ENCODE measurements at regions not wholly inside any gene's neighbourhood (a gene's known extent, or its start where the extent isn't known, plus 50 kb on each side); places are given as distances from the start of the nearest gene placed in this dataset.
A peak's percentile ranks its signal among the peaks of the same experiment; 100 is the strongest.
"Not testable (repeated sequence)": the region's sequence is repeated elsewhere in the genome, so short reads cannot be mapped to it uniquely, and the experiment has no call there.

DNA sequence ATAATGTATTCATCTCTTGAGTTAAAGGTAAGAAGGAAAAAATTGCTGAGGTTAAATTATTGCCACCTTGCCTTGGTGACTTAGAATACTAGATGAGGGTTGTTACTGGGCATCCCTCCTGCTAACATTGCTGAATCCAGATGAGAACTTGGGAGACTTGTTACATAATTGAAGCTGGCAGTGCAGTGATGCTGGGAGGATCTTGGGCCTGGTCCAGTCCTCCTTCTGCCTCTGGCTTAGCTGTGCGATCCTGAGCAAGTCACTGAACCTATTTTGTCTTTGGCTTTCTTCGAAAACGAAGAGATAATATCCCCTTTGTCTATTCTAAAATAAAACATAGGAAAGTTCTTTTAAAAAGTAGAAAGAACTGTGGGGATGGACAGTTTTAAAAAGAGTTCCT is 244.9 kb upstream of the NRIP1 start:
- Histone ChIP-seq H3K27me3 (no peaks in the 10 kb centered on the region), H3K27ac (no peak overlapping the region), H3K9me3 (no peaks in the 10 kb centered on the region), H3K4me3 (no peak overlapping the region), H3K4me1 (peaks cover 0 to 9% (median 0%) of the 10 kb centered on the region in 4 donors), H3K36me3 (no peaks in the 10 kb centered on the region)
- intact Hi-C loops (cut with DNase I), result no loop called here
- TF ChIP-seq, protein P1, sequence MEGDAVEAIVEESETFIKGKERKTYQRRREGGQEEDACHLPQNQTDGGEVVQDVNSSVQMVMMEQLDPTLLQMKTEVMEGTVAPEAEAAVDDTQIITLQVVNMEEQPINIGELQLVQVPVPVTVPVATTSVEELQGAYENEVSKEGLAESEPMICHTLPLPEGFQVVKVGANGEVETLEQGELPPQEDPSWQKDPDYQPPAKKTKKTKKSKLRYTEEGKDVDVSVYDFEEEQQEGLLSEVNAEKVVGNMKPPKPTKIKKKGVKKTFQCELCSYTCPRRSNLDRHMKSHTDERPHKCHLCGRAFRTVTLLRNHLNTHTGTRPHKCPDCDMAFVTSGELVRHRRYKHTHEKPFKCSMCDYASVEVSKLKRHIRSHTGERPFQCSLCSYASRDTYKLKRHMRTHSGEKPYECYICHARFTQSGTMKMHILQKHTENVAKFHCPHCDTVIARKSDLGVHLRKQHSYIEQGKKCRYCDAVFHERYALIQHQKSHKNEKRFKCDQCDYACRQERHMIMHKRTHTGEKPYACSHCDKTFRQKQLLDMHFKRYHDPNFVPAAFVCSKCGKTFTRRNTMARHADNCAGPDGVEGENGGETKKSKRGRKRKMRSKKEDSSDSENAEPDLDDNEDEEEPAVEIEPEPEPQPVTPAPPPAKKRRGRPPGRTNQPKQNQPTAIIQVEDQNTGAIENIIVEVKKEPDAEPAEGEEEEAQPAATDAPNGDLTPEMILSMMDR (IDR thresholded peaks at IDR 0.05), result no peak
- TF ChIP-seq POLR2AphosphoS5 (IDR thresholded peaks at IDR 0.05) (no peak), POLR2A (IDR thresholded peaks at IDR 0.05) (no peak), EP300 (IDR thresholded peaks at IDR 0.05) (no peak)
- 88 to 91% methylated on average over 3 of the region's 3 CpGs for WGBS, 2 donors
- peak; percentile 83 for DNase-seq

DNA sequence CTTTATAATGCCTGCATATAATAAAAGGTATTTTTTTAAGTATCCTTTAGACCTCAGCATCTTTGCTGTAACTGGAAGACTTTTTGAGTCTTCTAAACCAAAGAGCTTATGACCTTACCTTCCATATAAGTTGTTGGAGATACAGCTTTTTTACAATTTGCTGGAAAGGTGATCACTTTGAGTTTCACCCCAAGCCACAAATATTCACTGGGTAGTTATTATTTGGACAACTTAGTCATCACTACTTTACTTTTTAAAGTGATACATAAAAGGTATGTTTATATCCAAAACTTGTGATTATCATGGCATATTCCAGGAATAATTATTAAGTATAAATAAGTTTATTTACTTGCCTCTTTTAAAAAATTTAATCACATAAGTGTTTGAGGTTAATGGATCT is 246.7 kb upstream of the NRIP1 start:
- no peaks in the 10 kb centered on the region for H3K9me3 ChIP-seq
- H3K36me3 ChIP-seq, result no peaks in the 10 kb centered on the region
- peaks cover 0 to 13% (median 2%) of the 10 kb centered on the region in 4 donors for H3K4me1 ChIP-seq
- TF ChIP-seq EP300 (IDR thresholded peaks at IDR 0.05) (no peak), POLR2AphosphoS5 (IDR thresholded peaks at IDR 0.05) (no peak), POLR2A (IDR thresholded peaks at IDR 0.05) (no peak)
- TF ChIP-seq, protein P1 (IDR thresholded peaks at IDR 0.05), result no peak
- H3K4me3 ChIP-seq, result no peak overlapping the region
- H3K27me3 ChIP-seq, result no peaks in the 10 kb centered on the region
- intact Hi-C loops (cut with DNase I), result no loop called here
- no peak overlapping the region for H3K27ac ChIP-seq
- no peak for DNase-seq

DNA sequence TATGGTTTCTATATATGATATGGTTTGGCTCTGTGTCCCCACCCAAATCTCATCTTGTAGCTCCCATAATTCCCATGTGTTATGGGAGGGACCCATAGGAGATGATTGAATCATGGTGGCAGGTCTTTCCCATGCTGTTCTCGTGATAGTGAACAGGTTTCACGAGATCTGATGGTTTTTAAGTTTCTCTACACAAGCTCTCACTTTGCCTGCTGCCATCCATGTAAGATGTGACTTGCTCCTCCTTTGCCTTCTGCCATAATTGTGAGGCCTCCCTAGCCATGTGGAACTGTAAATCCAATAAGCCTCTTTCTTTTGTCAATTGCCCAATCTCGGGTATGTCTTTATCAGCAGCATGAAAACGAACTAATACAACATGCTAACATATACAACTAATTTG is 252.2 kb upstream of the NRIP1 start:
- intact Hi-C loops (cut with DNase I); H3K9me3 ChIP-seq; H3K4me3 ChIP-seq; H3K36me3 ChIP-seq; H3K4me1 ChIP-seq; H3K27ac ChIP-seq; H3K27me3 ChIP-seq; DNase-seq: not testable (repeated sequence)
- WGBS, 2 donors, result 90 to 93% methylated on average over 4 of the region's 4 CpGs

DNA sequence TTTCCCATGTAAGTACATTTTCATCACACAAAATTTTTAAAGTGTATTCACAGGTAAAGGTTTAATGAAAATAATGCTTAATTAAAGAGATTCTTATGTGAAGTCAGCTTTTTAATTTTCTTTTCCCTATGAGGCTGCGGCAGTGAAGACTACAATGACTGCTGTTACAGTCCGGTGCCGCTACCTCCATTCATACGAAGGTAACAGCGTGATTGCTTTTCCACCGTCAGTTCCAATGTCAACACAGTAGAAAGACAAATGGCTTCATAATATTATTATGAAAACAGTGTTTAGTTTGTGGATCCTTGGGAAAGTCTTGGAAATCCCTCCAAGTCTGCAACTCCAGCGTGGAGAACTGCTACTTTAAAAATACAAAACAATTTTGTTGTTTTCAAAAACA is 254.9 kb upstream of the NRIP1 start:
- no peaks in the 10 kb centered on the region for H3K27me3 ChIP-seq
- H3K4me3 ChIP-seq, result no peak overlapping the region
- TF ChIP-seq POLR2AphosphoS5 (IDR thresholded peaks at IDR 0.05) (no peak), POLR2A (IDR thresholded peaks at IDR 0.05) (no peak), EP300 (IDR thresholded peaks at IDR 0.05) (no peak)
- TF ChIP-seq, protein P1 (IDR thresholded peaks at IDR 0.05), result no peak
- peaks cover 0 to 5% (median 2%) of the 10 kb centered on the region in 4 donors for H3K4me1 ChIP-seq
- H3K9me3 ChIP-seq, result no peaks in the 10 kb centered on the region
- H3K27ac ChIP-seq, result no peak overlapping the region
- H3K36me3 ChIP-seq, result no peaks in the 10 kb centered on the region
- DNase-seq, result no peak
- WGBS, 2 donors, result 87 to 92% methylated on average over 7 of the region's 7 CpGs
- intact Hi-C loops (cut with DNase I), result no loop called here

DNA sequence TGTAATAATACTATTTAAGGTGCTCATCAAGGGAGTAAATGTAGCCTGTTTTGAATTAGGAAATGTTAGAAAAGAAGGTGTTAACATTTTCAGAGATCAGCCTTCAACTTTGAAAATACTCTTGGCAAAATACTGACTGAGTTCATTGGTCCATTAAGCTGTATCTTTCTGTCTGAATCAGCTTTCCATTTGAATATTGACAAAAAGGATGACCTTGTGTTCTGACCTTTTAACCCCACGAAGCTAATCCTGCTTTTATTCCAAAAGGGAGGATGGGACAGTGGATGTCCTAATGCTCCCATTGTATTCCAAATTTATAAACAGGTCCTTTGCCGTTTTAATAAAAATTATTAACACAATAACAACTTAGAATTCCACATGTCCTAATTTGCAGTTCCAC is 259.7 kb upstream of the NRIP1 start:
- Histone ChIP-seq H3K36me3 (no peaks in the 10 kb centered on the region), H3K27ac (no peak overlapping the region), H3K4me1 (peaks cover 0 to 5% (median 3%) of the 10 kb centered on the region in 4 donors), H3K4me3 (no peak overlapping the region), H3K9me3 (no peaks in the 10 kb centered on the region), H3K27me3 (no peaks in the 10 kb centered on the region)
- TF ChIP-seq POLR2A (IDR thresholded peaks at IDR 0.05), result no peak
- no peak for TF ChIP-seq POLR2AphosphoS5 (IDR thresholded peaks at IDR 0.05)
- no peak for TF ChIP-seq EP300 (IDR thresholded peaks at IDR 0.05)
- TF ChIP-seq, protein P1 (IDR thresholded peaks at IDR 0.05), result no peak
- 75 to 78% methylated on average over 2 of the region's 2 CpGs for WGBS, 2 donors
- intact Hi-C loops (cut with DNase I), result no loop called here
- DNase-seq, result no peak
